Type B pancreatic cell (in vitro differentiated cells): ENCODE measurements at regions not wholly inside any gene's neighbourhood (a gene's known extent, or its start where the extent isn't known, plus 50 kb on each side); places are given as distances from the start of the nearest gene placed in this dataset.

Experiments used
- DNase-seq: peaks from one replicate; pipeline ENCODE4 v3.0.0; 2021; ENCODE audit warnings: mixed read lengths; ENCODE audit not compliant: unreplicated experiment; ENCODE audit errors: extremely low spot score
- H3K27ac Mint-ChIP-seq: 2 replicates; pipeline ENCODE4 v1.8.0; 2021; ENCODE audit warnings: mild to moderate bottlenecking, mixed read lengths
- H3K27me3 Mint-ChIP-seq: 2 replicates; pipeline ENCODE4 v1.8.0; 2021; ENCODE audit warnings: mixed read lengths
- H3K36me3 Mint-ChIP-seq: 2 replicates; pipeline ENCODE4 v1.8.0; 2021; ENCODE audit warnings: mixed read lengths
- H3K4me1 Mint-ChIP-seq: one replicate; pipeline ENCODE4 v1.8.0; 2021; ENCODE audit warnings: mixed read lengths; ENCODE audit not compliant: unreplicated experiment
- H3K4me3 Mint-ChIP-seq: 2 replicates; pipeline ENCODE4 v1.8.0; 2021; ENCODE audit warnings: mild to moderate bottlenecking, mixed read lengths
- H3K9me3 Mint-ChIP-seq: 2 replicates; pipeline ENCODE4 v1.8.0; 2021; ENCODE audit warnings: mixed read lengths
- CTCF ChIP-seq: fragments of 200-600 bp; sonication (generic); conservative IDR thresholded peaks from 2 replicates; pipeline ENCODE4 v1.5.0; 2021; ENCODE audit warnings: antibody characterized with exemption, mild to moderate bottlenecking

GRCh38 chr13:76697288-76697687, 188.9 kb downstream of the KCTD12 start:
- Mint-ChIP-seq H3K4me1 (peaks cover 6% of the 10 kb centered on the region), H3K4me3 (no peak overlapping the region), H3K27ac (no peak overlapping the region), H3K9me3 (peaks cover 17% of the 10 kb centered on the region), H3K36me3 (no peaks in the 10 kb centered on the region), H3K27me3 (no peaks in the 10 kb centered on the region)
- TF ChIP-seq CTCF: no peak
- no peak for DNase-seq

GRCh38 chr13:76696370-76696769, 189.8 kb downstream of the KCTD12 start:
- TF ChIP-seq CTCF: no peak
- no peak overlapping the region for H3K4me3 Mint-ChIP-seq
- H3K36me3 Mint-ChIP-seq: no peaks in the 10 kb centered on the region
- H3K4me1 Mint-ChIP-seq: peaks cover 6% of the 10 kb centered on the region
- no peaks in the 10 kb centered on the region for H3K27me3 Mint-ChIP-seq
- DNase-seq: no peak
- H3K9me3 Mint-ChIP-seq: peaks cover 17% of the 10 kb centered on the region
- H3K27ac Mint-ChIP-seq: peak overlapping the region; percentile 33

- Mint-ChIP-seq H3K27me3 (no peaks in the 10 kb centered on the region), H3K4me1 (peaks cover 6% of the 10 kb centered on the region), H3K36me3 (no peaks in the 10 kb centered on the region), H3K27ac (no peak overlapping the region), H3K4me3 (no peak overlapping the region), H3K9me3 (peaks cover 14% of the 10 kb centered on the region)
- no peak for TF ChIP-seq CTCF
- no peak for DNase-seq
Observed at GRCh38 chr13:76693086-76693485, 193.1 kb downstream of the KCTD12 start.

- Mint-ChIP-seq H3K4me1 (peaks cover 6% of the 10 kb centered on the region), H3K9me3 (peaks cover 14% of the 10 kb centered on the region), H3K36me3 (no peaks in the 10 kb centered on the region), H3K27ac (no peak overlapping the region), H3K27me3 (no peaks in the 10 kb centered on the region), H3K4me3 (no peak overlapping the region)
- no peak for DNase-seq
- no peak for TF ChIP-seq CTCF
Observed at GRCh38 chr13:76692346-76692745, 193.9 kb downstream of the KCTD12 start.

- H3K27me3 Mint-ChIP-seq: no peaks in the 10 kb centered on the region
- H3K4me3 Mint-ChIP-seq: no peak overlapping the region
- no peak for DNase-seq
- H3K36me3 Mint-ChIP-seq: no peaks in the 10 kb centered on the region
- H3K9me3 Mint-ChIP-seq: peaks cover 8% of the 10 kb centered on the region
- no peak overlapping the region for H3K27ac Mint-ChIP-seq
- TF ChIP-seq CTCF: no peak
- H3K4me1 Mint-ChIP-seq: no peaks in the 10 kb centered on the region
Observed at GRCh38 chr13:76690611-76691010, 195.6 kb downstream of the KCTD12 start.

GRCh38 chr13:76687467-76687866, 198.7 kb downstream of the KCTD12 start:
- Mint-ChIP-seq H3K36me3 (no peaks in the 10 kb centered on the region), H3K9me3 (peaks cover 8% of the 10 kb centered on the region), H3K27ac (no peak overlapping the region), H3K27me3 (no peaks in the 10 kb centered on the region), H3K4me3 (no peak overlapping the region), H3K4me1 (peaks cover 16% of the 10 kb centered on the region)
- no peak for TF ChIP-seq CTCF
- no peak for DNase-seq
